IMR-90 (cell line): ENCODE measurements at regions not wholly inside any gene's neighbourhood (a gene's known extent, or its start where the extent isn't known, plus 50 kb on each side); places are given as distances from the start of the nearest gene placed in this dataset.

Experiments used
- ATAC-seq: fragments of 200-7000 bp; cut with Tn5 transposase; 2 replicates; pipeline ENCODE4 v1.9.1; 2020; ENCODE audit warnings: low read depth, mild to moderate bottlenecking, moderate library complexity
- BruUV-seq: library from RNA; stranded (reverse); fragments of 400-500 nt; replicated peaks from 2 replicates; lab custom pipeline; 2021; lab: Mats Ljungman, UMichigan
- CTCF ChIA-PET: fragments of 300-600 bp; formaldehyde crosslinking; extraction: SDS; loops from one replicate; lab custom pipeline; 2021; ENCODE audit warnings: antibody characterized with exemption; lab: Yijun Ruan, JAX
- POLR2A ChIA-PET: fragments of 300-600 bp; sonication (Branson Sonifier 250); formaldehyde crosslinking; loops from one replicate; lab custom pipeline; 2022; ENCODE audit warnings: antibody characterized with exemption; ENCODE audit not compliant: unreplicated experiment; lab: Charles Lee
- DNase-seq: peaks from one replicate; pipeline ENCODE4 v3.0.0; 2013
- H2AFZ ChIP-seq: replicated peaks from 2 replicates; pipeline ENCODE3; 2013; ENCODE audit warnings: low read length, mild to moderate bottlenecking; ENCODE audit not compliant: poor library complexity
- H2AK5ac ChIP-seq: 2 replicates; pipeline ENCODE4 v1.6.1; 2013; ENCODE audit warnings: low read depth, low read length, inconsistent platforms
- H2AK9ac ChIP-seq: replicated peaks from 2 replicates; pipeline ENCODE3; 2013; ENCODE audit warnings: mild to moderate bottlenecking, low read depth, low read length, moderate library complexity; ENCODE audit not compliant: poor library complexity
- H2BK120ac ChIP-seq: 2 replicates; pipeline ENCODE4 v1.6.1; 2013; ENCODE audit warnings: low read depth, low read length, inconsistent platforms
- H2BK15ac ChIP-seq: 3 replicates; pipeline ENCODE4 v1.6.1; 2013; ENCODE audit warnings: low read depth, low read length, inconsistent platforms
- H2BK20ac ChIP-seq: 2 replicates; pipeline ENCODE4 v1.6.1; 2013; ENCODE audit warnings: low read depth, mild to moderate bottlenecking, inconsistent platforms, low read length, moderate library complexity
- H2BK5ac ChIP-seq: 2 replicates; pipeline ENCODE4 v1.6.1; 2013; ENCODE audit warnings: mild to moderate bottlenecking, low read depth, low read length, inconsistent platforms; ENCODE audit not compliant: poor library complexity, severe bottlenecking
- H3K14ac ChIP-seq: replicated peaks from 2 replicates; pipeline ENCODE4 v1.6.1; 2013; ENCODE audit warnings: low read depth, low read length, inconsistent platforms
- H3K18ac ChIP-seq: 2 replicates; pipeline ENCODE4 v1.6.1; 2013; ENCODE audit warnings: low read depth, low read length, control low read depth
- H3K23ac ChIP-seq: 2 replicates; pipeline ENCODE4 v1.6.1; 2013; ENCODE audit warnings: low read depth, low read length, inconsistent platforms
- H3K27ac ChIP-seq: 2 replicates; pipeline ENCODE4 v1.5.1; 2013; ENCODE audit warnings: mild to moderate bottlenecking, control low read depth, low read length; ENCODE audit not compliant: insufficient read depth
- H3K27me3 ChIP-seq: 2 replicates; pipeline ENCODE4 v1.6.1; 2013; ENCODE audit warnings: low read length; ENCODE audit not compliant: control insufficient read depth, insufficient read depth
- H3K36me3 ChIP-seq: 2 replicates; pipeline ENCODE4 v1.6.1; 2013; ENCODE audit warnings: low read length, mixed read lengths; ENCODE audit not compliant: control insufficient read depth, insufficient read depth
- H3K4ac ChIP-seq: 2 replicates; pipeline ENCODE4 v1.6.1; 2013; ENCODE audit warnings: low read depth, low read length, inconsistent platforms
- H3K4me1 ChIP-seq: 2 replicates; pipeline ENCODE4 v1.6.1; 2013; ENCODE audit warnings: low read length, mixed read lengths; ENCODE audit not compliant: control insufficient read depth, insufficient read depth
- H3K4me2 ChIP-seq: 2 replicates; pipeline ENCODE4 v1.6.1; 2013; ENCODE audit warnings: low read depth, mild to moderate bottlenecking, control low read depth, low read length, moderate library complexity
- H3K4me3 ChIP-seq: 2 replicates; pipeline ENCODE4 v1.5.1; 2013; ENCODE audit warnings: low read depth, mild to moderate bottlenecking, control low read depth, low read length, moderate library complexity; ENCODE audit not compliant: insufficient read depth
- H3K56ac ChIP-seq: 2 replicates; pipeline ENCODE4 v1.6.1; 2013; ENCODE audit warnings: low read length, inconsistent platforms; ENCODE audit not compliant: insufficient read depth; ENCODE audit errors: extremely low read depth
- H3K79me1 ChIP-seq, 2 experiments: 2 replicates each; pipeline ENCODE4 v1.6.1; 2013; ENCODE audit warnings: low read length in 2 of 2, inconsistent platforms in 1 of 2, low read depth in 1 of 2
- H3K9ac ChIP-seq: 2 replicates; pipeline ENCODE4 v1.6.1; 2013; ENCODE audit warnings: low read depth, low read length, control low read depth
- H3K9me1 ChIP-seq: 2 replicates; pipeline ENCODE4 v1.6.1; 2013; ENCODE audit warnings: low read length, inconsistent platforms; ENCODE audit not compliant: insufficient read depth
- H3K9me3 ChIP-seq: 2 replicates; pipeline ENCODE4 v1.6.1; 2013; ENCODE audit warnings: low read length; ENCODE audit not compliant: control insufficient read depth, insufficient read depth
- H4K20me1 ChIP-seq: 2 replicates; pipeline ENCODE4 v1.6.1; 2013; ENCODE audit warnings: low read length, inconsistent platforms; ENCODE audit not compliant: insufficient read depth
- H4K5ac ChIP-seq: 2 replicates; pipeline ENCODE4 v1.6.1; 2013; ENCODE audit warnings: mild to moderate bottlenecking, low read depth, low read length, control low read depth
- H4K8ac ChIP-seq, 2 experiments: 2 replicates each; pipeline ENCODE4 v1.6.1; 2013; ENCODE audit warnings: low read depth in 2 of 2, low read length in 2 of 2, control low read depth in 1 of 2, inconsistent platforms in 1 of 2
- H4K91ac ChIP-seq: 2 replicates; pipeline ENCODE4 v1.6.1; 2013; ENCODE audit warnings: low read depth, low read length, inconsistent platforms; ENCODE audit not compliant: insufficient read depth
- BHLHE40 ChIP-seq: fragments of 150-350 bp; IDR thresholded peaks from 2 replicates; pipeline ENCODE4 v1.6.1; 2016; ENCODE audit warnings: mild to moderate bottlenecking, low read depth, low read length
- CHD1 ChIP-seq: IDR thresholded peaks from 2 replicates; pipeline ENCODE4 v1.6.1; 2012; ENCODE audit warnings: low read depth, low read length, improper control_type of control experiment
- CTCF ChIP-seq: conservative IDR thresholded peaks from 2 replicates; pipeline ENCODE4 v1.5.1; 2012; ENCODE audit warnings: mild to moderate bottlenecking, low read depth, low read length, improper control_type of control experiment
- ELK1 ChIP-seq: fragments of 150-350 bp; IDR thresholded peaks from 2 replicates; pipeline ENCODE4 v1.6.1; 2016; ENCODE audit warnings: low read depth, mild to moderate bottlenecking, low read length, moderate library complexity, borderline replicate concordance
- FOS ChIP-seq: fragments of 150-350 bp; IDR thresholded peaks from 2 replicates; pipeline ENCODE4 v1.6.1; 2016; ENCODE audit warnings: low read depth, low read length
- MAFK ChIP-seq: IDR thresholded peaks from 2 replicates; pipeline ENCODE4 v1.6.1; 2012; ENCODE audit warnings: low read depth, low read length, improper control_type of control experiment
- MAZ ChIP-seq: IDR thresholded peaks from 2 replicates; pipeline ENCODE4 v1.6.1; 2012; ENCODE audit warnings: low read depth, mild to moderate bottlenecking, low read length, improper control_type of control experiment, moderate library complexity, borderline replicate concordance
- MXI1 ChIP-seq: IDR thresholded peaks from 2 replicates; pipeline ENCODE4 v1.6.1; 2012; ENCODE audit warnings: low read depth, mild to moderate bottlenecking, low read length, moderate library complexity, borderline replicate concordance
- NFE2L2 ChIP-seq: fragments of 150-350 bp; IDR thresholded peaks from 2 replicates; pipeline ENCODE4 v1.6.1; 2016; ENCODE audit warnings: low read depth, mild to moderate bottlenecking, low read length
- POLR2A ChIP-seq: IDR thresholded peaks from 2 replicates; pipeline ENCODE4 v1.6.1; 2012; ENCODE audit warnings: mild to moderate bottlenecking, low read depth, low read length
- RAD21 ChIP-seq: IDR thresholded peaks from 2 replicates; pipeline ENCODE4 v1.6.1; 2012; ENCODE audit warnings: low read length, improper control_type of control experiment
- RCOR1 ChIP-seq: IDR thresholded peaks from 2 replicates; pipeline ENCODE4 v1.6.1; 2012; ENCODE audit warnings: mild to moderate bottlenecking, low read length, improper control_type of control experiment; ENCODE audit not compliant: insufficient replicate concordance
- RFX5 ChIP-seq: IDR thresholded peaks from 2 replicates; pipeline ENCODE4 v1.8.0; 2012; ENCODE audit warnings: low read depth, mild to moderate bottlenecking, low read length, moderate library complexity
- SMC3 ChIP-seq: fragments of 150-350 bp; IDR thresholded peaks from 2 replicates; pipeline ENCODE4 v1.6.1; 2016; ENCODE audit warnings: low read depth, mild to moderate bottlenecking, antibody characterized with exemption, low read length, moderate library complexity
- USF2 ChIP-seq: fragments of 150-350 bp; IDR thresholded peaks from 2 replicates; pipeline ENCODE4 v1.6.1; 2017; ENCODE audit warnings: mild to moderate bottlenecking, antibody characterized with exemption, low read length, low read depth
- WGBS, 2 experiments: methylation state at CpG; one replicate each; pipeline versions ENCODE4 v1.1.5 to v1.1.7; 2013; ENCODE audit warnings: missing lambda C conversion rate in 2 of 2; ENCODE audit not compliant: insufficient read length in 1 of 2; ENCODE audit errors: extremely low coverage in 2 of 2; 5-methylcytosine and 5-hydroxymethylcytosine counted together
- dilution Hi-C: fragments of 300-500 bp; cut with HindIII; formaldehyde crosslinking; loops from one replicate; pipeline ENCODE4 v1.14.3; 2018; ENCODE audit warnings: low sequenced_read_pairs; ENCODE audit not compliant: unreplicated experiment
- in situ Hi-C: fragments of 300-500 bp; cut with MboI; formaldehyde crosslinking; loops from 3 replicates; pipeline ENCODE4 v1.14.3; 2019; ENCODE audit warnings: low sequenced_read_pairs, inconsistent platforms, mixed read lengths
- intact Hi-C: fragments of 100-400 bp; cut with micrococcal nuclease; formaldehyde crosslinking; loops from 2 replicates; pipeline ENCODE4 v1.10.0; 2022

- H2AFZ ChIP-seq: no peak overlapping the region
- H3K36me3 ChIP-seq: no peaks in the 10 kb centered on the region
- dilution Hi-C loops: no loop called here
- CTCF ChIA-PET: no interaction called here
- H2BK15ac ChIP-seq: no peak overlapping the region
- no peaks in the 10 kb centered on the region for H3K27me3 ChIP-seq
- no peak overlapping the region for H2BK120ac ChIP-seq
- no peak overlapping the region for H3K4ac ChIP-seq
- no peaks in the 10 kb centered on the region for H4K20me1 ChIP-seq
- no peak overlapping the region for H3K4me2 ChIP-seq
- POLR2A ChIA-PET: no interaction called here
- no peak overlapping the region for H4K91ac ChIP-seq
- ATAC-seq (no peak), DNase-seq (no peak)
- H3K4me3 ChIP-seq: no peak overlapping the region
- no peak overlapping the region for H3K56ac ChIP-seq
- no peak overlapping the region for H3K14ac ChIP-seq
- H2BK5ac ChIP-seq: no peak overlapping the region
- TF ChIP-seq FOS (no peak), SMC3 (no peak), MAZ (no peak), POLR2A (no peak), CTCF (no peak), CHD1 (no peak), MAFK (no peak), RCOR1 (no peak), NFE2L2 (no peak), ELK1 (no peak), USF2 (no peak), RAD21 (no peak), MXI1 (no peak), RFX5 (no peak), BHLHE40 (no peak)
- no peaks in the 10 kb centered on the region for H3K79me1 ChIP-seq
- no peak overlapping the region for H2BK20ac ChIP-seq
- H3K9me3 ChIP-seq: peaks cover 70% of the 10 kb centered on the region
- H2AK5ac ChIP-seq: no peak overlapping the region
- intact Hi-C loops: no loop called here
- no peak overlapping the region for H3K27ac ChIP-seq
- in situ Hi-C loops: no loop called here
- no peak overlapping the region for H3K9ac ChIP-seq
- BruUV-seq: no TSS peak
- H3K9me1 ChIP-seq: no peaks in the 10 kb centered on the region
- H4K8ac ChIP-seq: no peak overlapping the region
- no peaks in the 10 kb centered on the region for H3K4me1 ChIP-seq
- no peak overlapping the region for H3K18ac ChIP-seq
- no peak overlapping the region for H4K5ac ChIP-seq
- no peak overlapping the region for H2AK9ac ChIP-seq
- WGBS, 2 experiments: no CpG with 5 or more reads among the region's 6 CpGs
- no peak overlapping the region for H3K23ac ChIP-seq
These were observed 335.8 kb upstream of the MKI67 start for GRCh38 chr10:128461991-128462390.
